Nucleus accumbens (tissue), 56 donors: ENCODE measurements at regions not wholly inside any gene's neighbourhood (a gene's known extent, or its start where the extent isn't known, plus 50 kb on each side); places are given as distances from the start of the nearest gene placed in this dataset.
A peak's percentile ranks its signal among the peaks of the same experiment; 100 is the strongest.
"Not testable (repeated sequence)": the region's sequence is repeated elsewhere in the genome, so short reads cannot be mapped to it uniquely, and the experiment has no call there.

Experiments used
- DNase-seq, 56 donors: peaks; one replicate each; lab custom pipeline; 2025; lab: John Stamatoyannopoulos, UW

DNA sequence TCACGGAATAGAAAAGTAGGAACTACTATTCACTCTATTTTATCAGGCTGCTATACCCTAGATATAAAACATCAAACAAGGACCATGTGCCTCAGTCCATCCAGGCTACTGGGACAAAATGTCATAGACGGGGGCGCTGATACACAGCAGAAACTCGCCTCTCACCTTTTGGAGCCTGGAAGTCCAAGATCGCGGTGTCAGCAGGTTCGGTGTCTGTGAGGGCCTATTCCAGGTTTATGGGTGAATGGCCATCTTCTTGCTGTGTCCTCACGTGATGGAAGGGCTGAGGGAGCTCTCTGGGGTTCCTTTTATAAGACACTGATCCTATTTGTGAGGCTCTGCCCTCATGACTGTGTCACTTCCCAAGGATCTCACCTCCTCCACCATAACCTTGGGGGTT lies 89.5 kb downstream of the DLL1 start:
- no peak for DNase-seq

DNA sequence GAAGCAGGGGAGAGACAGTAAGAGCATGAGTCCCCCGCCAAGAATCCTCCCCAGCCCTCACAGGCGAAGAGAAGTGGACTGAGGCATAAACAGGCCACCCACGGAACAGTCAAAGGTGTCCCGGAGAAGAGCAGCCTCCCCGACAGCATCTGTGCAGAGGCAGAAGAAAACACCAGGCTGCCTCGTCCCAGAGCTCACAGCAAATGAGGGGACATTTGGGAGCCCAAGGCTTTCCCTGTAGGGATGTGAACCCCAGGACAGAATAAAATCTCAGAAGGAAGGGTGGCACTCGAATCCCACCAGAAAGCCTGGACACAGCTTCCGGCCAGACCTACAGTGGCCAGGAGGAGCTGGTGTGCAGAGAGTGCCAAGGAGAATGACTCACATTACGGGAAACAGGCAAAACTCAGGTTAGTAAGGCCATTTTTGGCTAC lies 90.4 kb downstream of the DLL1 start:
- no peak for DNase-seq

DNA sequence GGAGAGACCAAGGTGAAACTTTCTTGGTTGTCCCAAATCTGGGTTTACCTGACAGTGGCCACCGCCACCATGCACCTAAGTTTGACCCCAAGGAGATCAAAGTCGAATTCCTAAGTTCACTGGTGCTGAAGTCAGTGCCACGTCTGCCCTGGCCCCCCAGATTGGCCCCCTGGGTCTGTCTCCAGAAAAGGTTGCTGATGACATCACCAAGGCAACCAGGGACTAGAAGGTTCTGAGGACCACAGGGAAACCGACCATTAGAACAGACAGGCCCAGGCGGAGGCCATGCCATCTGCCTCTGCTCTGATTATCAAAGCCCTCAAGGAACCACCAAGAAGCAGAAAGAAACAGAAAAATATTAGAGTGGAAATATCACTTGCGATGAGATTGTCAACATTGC lies 91.2 kb downstream of the DLL1 start:
- DNase-seq: no peak

DNA sequence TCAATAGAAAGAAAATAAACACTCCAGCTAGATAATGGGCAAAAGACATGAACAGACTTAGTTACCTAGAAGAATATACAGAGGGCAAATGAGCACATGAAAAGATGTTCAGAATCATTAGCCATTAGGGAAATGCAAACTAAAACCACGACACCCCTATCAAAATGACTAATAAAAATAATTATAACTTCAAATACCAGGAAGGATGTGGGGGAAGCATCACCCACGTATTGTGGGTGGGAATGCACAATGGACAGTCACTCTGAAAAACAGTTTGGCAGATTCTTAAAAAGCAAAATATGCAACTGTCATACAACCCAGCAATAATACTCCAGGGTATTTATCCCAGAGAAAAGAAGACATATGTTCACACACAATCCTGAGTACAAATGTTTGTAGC lies 92.6 kb downstream of the DLL1 start:
- DNase-seq: no peak

DNA sequence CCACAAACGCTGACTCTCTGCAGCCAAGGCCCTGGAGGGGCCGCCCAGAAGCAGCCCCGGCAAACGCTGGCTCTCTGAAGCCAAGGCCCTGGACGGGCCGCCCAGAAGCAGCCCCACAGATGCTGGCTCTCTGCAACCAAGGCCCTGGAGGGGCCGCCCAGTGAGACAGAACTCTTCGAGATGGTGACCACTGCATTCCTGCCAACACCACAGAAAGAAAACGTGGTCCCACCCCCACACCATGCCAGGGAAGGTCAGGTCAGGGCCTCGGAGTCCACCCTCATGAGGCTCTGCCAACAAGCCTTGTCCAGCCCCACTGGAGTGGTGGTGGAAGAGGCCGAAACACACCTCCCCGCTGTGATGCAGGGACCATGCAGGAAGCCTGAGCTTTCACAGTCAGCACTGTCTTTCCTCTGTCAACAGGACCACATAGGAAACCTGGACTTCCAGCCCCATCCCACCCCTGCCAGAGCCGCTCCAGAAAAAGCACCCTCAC lies 97.5 kb downstream of the DLL1 start:
- DNase-seq: no peak

DNA sequence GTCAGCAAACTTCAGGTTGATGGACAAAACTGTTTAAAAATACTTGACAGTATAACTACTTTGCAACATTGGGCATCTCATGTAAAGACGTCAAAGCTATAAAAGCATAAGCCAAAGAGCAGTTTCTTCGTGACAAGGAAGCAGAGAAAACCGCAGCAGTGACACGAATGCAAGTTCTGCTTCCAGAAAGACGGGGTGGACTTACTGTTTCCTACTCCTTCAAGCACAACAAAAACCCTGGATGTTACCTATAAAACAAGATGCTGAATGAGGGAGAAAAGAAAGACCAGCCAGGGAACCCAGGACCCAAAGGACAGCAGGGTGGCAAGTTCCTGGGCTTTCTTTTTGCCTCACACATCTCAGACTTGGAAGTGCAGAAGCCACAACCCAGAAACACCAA lies 98.0 kb downstream of the DLL1 start:
- DNase-seq: no peak

- not testable (repeated sequence) for DNase-seq
Observed at GRCh38 chr6:170192101-170192500, 98.8 kb downstream of the DLL1 start.

GRCh38 chr6:170190046-170190445 lies 100.8 kb downstream of the DLL1 start:
- no peak for DNase-seq

GRCh38 chr6:170189236-170189635 lies 101.6 kb downstream of the DLL1 start:
- DNase-seq: no peak

GRCh38 chr6:170188571-170189001 lies 102.3 kb downstream of the DLL1 start:
- DNase-seq: no peak

GRCh38 chr6:170187669-170188566 lies 103.0 kb downstream of the DLL1 start:
- no peak for DNase-seq

GRCh38 chr6:170186941-170187668 lies 103.8 kb downstream of the DLL1 start:
- peak in 1 of 56 donors; percentile 61 for DNase-seq

GRCh38 chr6:170186006-170186935 lies 104.6 kb downstream of the DLL1 start:
- DNase-seq: no peak

DNA sequence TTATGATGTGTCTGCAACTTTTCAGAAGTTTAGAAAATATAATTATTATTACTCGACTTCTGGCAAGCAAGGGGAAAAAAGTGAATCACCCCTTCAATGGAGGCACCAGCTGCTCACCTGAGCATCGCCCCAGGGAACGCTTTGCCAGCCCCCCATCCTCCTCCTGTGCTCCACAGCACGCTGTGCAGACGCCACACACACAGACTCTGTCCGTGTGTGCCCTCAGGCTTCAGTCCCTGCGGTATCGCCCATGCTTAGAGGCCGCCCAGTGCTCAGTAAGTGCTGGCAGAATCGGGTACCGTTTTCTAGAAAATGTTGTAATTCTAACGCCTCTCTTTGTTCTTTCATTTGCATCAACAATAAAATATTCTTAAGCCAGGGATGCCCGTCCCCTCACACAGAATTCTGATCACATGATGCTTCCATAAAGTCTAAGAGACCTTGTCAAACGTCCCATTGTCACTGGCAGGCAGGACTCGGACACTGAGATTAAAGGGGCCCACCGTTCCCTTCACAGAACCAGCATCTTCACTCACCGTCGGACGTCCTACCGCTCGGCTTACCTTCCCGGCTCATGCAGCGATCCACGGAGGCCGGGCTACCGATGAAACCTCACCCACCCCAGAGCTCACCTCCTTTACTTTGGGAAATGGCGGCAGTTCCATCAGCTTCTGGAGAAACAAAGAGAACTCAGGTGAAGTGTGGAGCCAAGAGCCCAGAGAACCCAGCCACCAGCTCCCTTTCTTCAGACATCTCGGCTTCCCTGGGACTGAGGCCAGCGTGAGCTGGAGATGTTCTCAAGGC lies 105.5 kb downstream of the DLL1 start:
- peak in 5 of 56 donors; percentile 34 to 88 (median 49) for DNase-seq

DNA sequence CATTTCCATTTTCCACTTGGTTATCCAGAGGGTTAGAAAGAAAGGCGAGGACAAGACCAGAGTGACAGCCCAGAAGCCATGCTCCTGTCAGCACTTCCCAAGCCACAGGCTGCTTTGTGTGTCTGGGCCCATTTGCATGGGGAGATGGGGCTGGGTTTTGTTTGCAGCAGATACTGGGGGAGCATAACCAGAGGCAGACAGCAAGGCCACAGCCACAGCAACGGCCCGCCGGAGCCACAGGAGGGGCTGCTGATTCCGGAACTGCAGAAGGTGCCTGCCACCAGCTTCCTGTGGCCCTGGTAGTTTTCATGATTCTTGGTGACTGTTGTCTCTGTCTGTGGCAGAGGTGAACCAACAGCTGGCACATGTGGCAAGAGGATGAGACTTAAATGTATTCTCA lies 106.6 kb downstream of the DLL1 start:
- DNase-seq: no peak

GRCh38 chr6:170183521-170183920 lies 107.4 kb downstream of the DLL1 start:
- no peak for DNase-seq

DNA sequence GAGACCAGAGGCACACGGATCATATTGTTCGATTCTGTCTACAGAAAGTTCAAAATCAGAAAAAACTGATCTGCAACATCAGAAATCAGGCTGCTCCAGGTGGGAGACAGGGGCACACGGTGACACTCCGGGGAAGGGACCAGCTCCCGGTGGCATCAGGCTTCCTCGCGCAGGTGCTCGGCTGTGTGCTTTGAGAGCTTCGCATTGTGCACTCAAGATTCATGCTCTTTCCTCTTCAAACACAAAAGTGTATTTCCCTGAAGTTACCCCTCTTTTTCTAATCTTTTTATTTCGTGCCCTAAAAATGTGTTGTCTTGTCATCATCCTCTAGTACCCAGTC lies 108.1 kb downstream of the DLL1 start:
- DNase-seq: no peak

DNA sequence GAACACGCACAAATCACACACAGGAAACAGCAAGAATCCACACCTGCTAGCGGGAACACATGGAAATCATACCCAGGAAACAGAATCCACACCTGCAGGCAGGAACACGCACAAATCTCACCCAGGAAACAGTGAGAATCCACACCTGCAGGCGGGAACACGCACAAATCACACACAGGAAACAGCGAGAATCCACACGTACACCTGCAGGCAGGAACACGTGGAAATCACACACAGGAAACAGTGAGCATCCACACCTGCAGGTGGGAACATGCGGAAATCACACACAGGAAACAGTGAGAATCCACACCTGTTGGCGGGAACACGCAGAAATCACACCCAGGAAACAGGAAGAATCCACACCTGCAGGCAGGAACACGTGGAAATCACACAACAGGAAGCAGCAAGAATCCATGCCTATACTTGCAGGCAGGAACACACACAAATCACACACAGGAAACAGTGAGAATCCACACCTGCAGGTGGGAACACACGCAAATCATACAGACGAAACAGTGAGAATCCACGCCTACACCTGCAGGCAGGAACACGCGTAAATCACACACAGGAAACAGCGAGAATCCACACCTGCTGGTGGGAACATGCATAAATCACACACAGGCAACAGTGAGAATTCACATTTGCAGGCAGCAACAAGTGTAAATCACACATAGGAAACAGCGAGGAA lies 108.6 kb downstream of the DLL1 start:
- no peak for DNase-seq

DNA sequence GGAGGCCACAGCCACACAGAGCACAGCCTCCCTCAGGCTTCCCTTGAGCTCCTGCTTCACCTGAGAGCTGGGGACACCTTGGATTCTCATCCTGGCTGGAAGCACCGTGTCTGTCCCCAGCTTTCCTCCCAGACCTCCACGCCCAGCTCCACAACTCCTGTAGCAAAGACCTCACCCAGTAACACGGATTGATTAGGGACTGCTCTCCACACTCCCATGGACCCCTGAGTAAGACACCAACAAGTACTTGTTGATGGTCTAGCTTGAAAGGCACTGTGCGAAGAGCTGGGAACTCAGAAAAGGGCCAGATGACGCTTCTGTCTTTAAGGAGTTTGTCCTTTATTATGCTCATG lies 109.6 kb downstream of the DLL1 start:
- DNase-seq: no peak
